Stimulated activated CD4-positive, alpha-beta T cell treated with anti-CD3 and anti-CD28 coated beads, Interleukin-4, amount 100 ng/mL, for 4 hours (primary cell): ENCODE measurements at regions not wholly inside any gene's neighbourhood (a gene's known extent, or its start where the extent isn't known, plus 50 kb on each side); places are given as distances from the start of the nearest gene placed in this dataset.
"Not testable (repeated sequence)": the region's sequence is repeated elsewhere in the genome, so short reads cannot be mapped to it uniquely, and the experiment has no call there.

ENCODE experiments used
- DNase-seq, 2 experiments: peaks; one replicate each; pipeline ENCODE4 v3.0.0-alpha.2; 2020

GRCh38 chr9:108762348-108763055 is 93.3 kb downstream of the ACTL7B start:
- DNase-seq: no peak

DNA sequence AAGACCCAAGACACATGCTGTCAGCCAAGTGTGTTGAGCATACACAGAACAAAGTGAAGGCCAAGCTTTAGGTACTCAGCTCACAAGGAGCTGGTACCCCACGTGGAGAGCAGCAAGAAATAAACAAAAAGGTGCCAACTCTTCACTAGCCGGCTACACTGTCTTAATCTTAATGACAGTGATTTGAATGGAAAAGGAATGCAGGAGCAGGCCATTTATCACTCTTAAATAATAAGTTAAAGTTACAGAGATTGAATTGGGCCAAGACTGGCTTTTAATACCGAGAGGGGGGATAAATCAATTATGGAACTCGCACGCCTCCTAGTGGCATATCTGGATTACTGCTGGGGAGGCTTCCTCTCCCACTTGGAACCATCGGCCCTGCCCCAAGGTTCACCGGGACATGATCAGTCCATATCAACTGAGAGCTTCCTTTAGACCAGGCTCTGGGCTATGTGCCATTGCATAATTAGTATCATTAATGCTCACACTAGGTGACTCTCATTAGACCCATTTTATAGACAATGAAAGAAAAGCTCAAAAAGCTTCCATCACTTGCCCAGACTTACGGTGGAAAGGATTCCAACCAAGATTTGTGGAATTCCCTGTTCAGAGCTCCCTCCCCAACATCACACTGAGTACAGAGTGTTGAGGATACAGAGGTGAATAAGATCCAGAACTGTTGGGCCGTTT is 94.0 kb downstream of the ACTL7B start:
- peak in 1 of 2 experiments; percentile 9 for DNase-seq

GRCh38 chr9:108760841-108761240 is 94.9 kb downstream of the ACTL7B start:
- no peak for DNase-seq

GRCh38 chr9:108759835-108760234 is 96.0 kb downstream of the ACTL7B start:
- DNase-seq: no peak

DNA sequence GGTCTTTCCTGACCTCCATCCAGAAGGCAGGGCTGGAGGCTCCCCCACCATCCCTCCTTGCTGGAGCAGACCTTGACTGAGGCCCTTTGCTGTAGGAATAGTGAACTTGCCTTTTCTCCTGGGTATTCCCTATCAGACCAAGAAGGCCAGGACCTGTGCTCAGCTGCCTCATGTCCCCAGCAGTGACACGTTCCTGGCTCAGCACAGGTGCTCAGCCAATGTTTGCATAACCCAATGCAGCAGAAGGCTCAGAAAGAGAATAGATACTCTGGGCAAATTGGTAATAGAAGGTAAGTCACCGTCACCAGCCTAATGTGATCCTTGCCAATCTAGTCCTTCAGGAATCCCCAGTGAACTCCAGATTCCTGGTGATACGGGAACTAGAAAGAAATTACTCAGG is 96.4 kb downstream of the ACTL7B start:
- DNase-seq: no peak

GRCh38 chr9:108756746-108757490 is 98.9 kb downstream of the ACTL7B start:
- DNase-seq: no peak

DNA sequence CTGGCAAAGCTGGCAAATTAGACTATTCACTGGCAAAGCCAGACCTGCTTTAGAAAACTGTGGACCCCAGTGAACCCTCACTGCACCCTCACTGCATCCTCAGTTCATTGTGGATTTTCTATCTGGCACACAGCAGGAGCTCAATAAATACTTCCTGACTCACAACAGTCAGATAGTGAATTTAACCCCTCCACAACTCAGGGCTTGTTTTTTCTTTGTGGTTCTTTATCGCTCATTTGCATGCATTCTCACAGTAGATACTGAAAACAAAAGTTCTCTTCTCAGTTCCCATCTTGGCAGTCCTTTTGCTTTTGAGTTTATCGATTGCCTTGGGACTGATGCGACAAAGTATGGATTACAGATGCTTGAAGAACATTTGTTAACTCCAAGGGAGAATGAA is 99.8 kb downstream of the ACTL7B start:
- no peak for DNase-seq

GRCh38 chr9:108751369-108751768 is 104.4 kb downstream of the ACTL7B start:
- no peak for DNase-seq

GRCh38 chr9:108750661-108751215 is 105.0 kb downstream of the ACTL7B start:
- no peak for DNase-seq

DNA sequence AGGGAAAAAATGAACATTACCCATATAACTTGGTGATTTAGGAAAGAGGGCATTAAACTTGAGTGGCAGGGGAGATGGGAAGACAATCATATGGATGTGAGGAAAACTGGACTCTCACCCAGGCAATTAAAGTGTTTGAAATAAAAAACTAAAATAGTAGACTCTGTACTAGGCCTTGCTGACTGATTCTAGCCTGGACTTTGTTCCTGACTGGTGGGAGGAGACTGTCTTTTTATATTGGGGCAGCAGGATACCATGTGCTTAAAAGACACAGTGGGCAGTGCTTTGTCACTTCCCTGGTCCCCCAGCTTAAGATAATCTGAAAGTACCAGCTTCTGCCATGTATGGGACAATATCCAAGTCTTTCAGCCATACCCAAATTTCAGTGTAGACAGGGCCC is 107.0 kb downstream of the ACTL7B start:
- no peak for DNase-seq

DNA sequence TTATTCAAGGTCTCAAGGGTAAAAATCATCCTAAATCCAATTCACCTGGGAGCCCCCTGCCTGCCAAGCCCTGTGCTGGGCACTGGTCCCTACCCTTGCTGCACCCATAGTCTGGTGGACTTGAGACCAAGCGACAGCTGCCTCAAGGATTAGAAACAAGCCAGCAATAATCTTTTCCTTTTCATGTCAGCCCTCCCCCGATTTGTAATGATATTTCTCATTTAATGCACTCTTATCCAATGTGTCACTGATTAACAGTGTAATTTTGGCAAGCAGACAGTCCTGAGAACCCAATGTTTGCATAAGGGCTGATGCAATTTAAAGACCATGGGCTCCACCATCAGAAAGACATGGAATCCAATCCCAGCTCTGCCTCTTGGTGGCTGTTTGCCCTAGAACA is 108.9 kb downstream of the ACTL7B start:
- DNase-seq: no peak

DNA sequence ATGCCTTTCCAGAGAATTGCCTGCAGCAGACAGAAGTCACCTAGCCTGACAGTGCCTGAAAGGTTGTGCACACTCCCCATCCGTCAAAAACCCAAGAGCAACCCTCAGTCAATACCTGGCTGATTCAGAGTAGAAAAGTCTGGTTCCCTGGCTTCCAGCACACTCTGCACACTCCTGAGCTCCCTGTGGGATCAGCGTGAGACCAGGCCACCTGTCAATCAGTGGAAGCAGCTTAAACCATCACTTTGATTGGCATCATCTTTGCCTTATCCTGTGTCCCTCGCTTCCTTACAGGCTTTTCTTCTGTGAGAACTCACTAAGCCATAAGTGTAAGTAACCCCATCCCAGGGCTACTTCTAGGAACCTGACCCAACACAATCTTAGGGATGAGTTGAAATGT is 109.8 kb downstream of the ACTL7B start:
- DNase-seq: no peak

GRCh38 chr9:108744641-108745040 is 111.1 kb downstream of the ACTL7B start:
- no peak for DNase-seq

GRCh38 chr9:108743901-108744371 is 111.8 kb downstream of the ACTL7B start:
- no peak for DNase-seq

DNA sequence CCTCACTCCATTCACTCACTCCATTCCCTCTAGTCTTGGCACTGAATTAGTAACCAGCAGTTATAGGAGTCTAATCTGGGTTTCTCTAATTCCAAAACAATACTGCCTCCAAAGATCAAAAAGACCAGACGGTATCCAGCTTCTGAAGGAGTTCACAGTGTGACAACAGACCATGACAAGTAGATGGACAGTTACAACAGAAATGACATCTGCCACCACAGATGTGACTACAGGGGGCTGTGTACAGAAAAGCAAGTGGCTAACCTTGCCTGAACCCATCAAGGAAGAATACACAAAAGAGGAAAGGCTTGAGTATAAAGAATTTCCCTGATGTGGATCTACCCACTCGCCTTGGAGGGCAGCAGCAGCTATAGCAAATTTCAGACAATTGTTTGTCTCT is 112.4 kb downstream of the ACTL7B start:
- no peak for DNase-seq

DNA sequence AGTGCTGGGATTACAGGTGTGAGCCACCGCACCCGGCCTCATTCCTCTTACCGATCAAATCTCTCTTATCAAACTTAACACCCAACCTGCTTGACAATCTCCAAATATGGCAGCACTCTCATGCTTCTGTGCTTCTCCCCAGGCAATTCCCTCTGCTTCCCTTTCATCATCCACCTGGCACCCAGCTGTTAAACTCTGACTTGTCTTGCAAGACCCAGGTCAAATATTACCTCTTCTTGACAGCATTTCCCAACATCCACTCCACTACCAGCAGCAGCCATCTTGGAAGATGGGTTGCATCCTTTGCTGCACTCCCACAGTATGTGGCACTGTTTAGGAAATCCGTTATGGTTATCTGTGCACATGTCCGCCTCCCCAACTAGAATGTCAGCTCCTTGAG is 113.6 kb downstream of the ACTL7B start:
- DNase-seq: no peak

DNA sequence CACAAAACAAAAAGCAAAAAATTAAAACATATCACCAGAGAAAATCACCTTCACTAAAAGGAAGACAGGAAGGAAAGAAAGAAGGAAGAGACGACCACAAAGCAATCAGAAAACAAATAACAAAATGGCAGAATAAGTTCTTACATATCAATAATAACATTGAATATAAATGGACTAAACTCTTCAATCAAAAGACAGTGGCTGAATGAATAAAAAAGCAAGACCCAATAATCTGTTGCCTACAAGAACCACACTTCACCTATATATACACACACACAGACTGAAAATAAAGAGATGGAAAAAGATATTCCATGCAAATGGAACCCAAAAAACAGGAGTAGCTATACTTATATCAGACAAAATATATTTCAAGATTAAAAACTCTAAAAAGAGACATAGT is 124.5 kb downstream of the ACTL7B start:
- not testable (repeated sequence) for DNase-seq

GRCh38 chr9:108727580-108728111 is 128.1 kb downstream of the ACTL7B start:
- no peak for DNase-seq

- DNase-seq: no peak
Observed at GRCh38 chr9:108724652-108725051, 131.1 kb downstream of the ACTL7B start.

GRCh38 chr9:108724122-108724521 is 131.7 kb downstream of the ACTL7B start:
- no peak for DNase-seq

DNA sequence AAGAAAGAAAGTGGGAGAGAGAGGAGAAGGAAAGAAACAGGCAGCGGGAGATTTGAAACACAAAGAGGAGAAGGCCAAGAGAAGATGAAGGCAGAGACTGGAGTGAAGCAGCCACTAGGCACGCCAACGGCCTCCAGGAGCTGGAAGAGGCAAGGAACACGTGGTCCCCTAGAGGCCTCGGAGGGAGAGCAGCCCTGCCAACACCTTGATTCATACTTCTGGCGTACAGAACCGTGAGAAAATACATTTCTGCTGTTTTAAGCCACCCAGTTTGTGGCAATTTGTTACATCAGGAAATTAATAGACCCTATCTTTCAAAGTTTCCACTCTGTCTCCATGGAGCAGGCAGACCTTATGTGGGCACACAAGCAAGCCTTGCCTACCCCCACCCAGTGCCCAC is 133.4 kb downstream of the ACTL7B start:
- no peak for DNase-seq

DNA sequence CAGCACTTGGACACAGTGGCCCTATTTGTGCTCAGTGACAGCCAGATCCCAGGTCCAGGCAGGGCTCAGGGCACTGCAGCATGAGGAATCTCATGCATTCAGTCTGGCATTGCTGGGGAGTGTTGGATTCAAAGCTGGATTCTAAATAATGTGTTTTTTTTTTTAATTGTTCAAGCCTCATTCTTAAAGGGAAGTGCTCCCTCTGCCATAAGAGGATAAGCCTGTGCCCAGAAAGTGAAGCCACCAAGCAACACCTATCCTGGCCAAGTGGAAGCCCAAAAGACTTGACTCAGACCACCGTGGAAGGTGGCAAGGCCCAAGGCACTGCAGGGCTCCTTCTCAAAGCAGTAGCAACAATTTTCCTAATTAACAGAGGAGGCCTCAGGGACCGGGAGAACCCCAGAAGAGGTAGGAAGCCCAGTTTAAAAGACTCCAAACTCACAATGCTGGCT is 135.6 kb downstream of the ACTL7B start:
- DNase-seq: no peak

DNA sequence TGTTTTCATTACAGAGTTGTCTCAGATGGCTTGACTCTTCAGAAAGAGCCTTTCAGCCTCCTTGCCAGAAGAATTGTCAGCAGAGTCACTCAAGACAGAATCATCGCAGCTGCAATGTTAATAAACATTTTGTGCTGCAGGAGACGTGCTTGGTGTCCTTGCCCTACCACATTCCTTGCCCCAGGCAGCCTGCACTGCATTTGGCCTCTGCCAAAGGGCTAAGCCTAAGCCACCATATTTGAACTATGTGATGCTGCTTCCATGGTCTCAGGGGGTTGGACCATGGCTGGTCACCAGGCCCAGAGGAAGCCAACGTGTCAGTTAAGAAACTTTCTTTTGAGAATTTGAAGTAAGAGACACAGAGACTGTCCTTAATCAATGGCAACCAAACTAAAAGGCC is 145.4 kb downstream of the ACTL7B start:
- DNase-seq: no peak
